Activated CD4-positive, alpha-beta T cell treated with anti-CD3 and anti-CD28 coated beads for 4 hours (primary cell): ENCODE measurements at regions not wholly inside any gene's neighbourhood (a gene's known extent, or its start where the extent isn't known, plus 50 kb on each side); places are given as distances from the start of the nearest gene placed in this dataset.

ENCODE experiments used
- DNase-seq, 2 donors: peaks; one replicate each; pipeline ENCODE4 v3.0.0-alpha.2; 2020

- no peak for DNase-seq
These were observed 970.5 kb downstream of the UQCRFS1 start for GRCh38 chr19:28242317-28242927.

GRCh38 chr19:28239270-28239669 is 973.7 kb downstream of the UQCRFS1 start:
- DNase-seq, result no peak

DNA sequence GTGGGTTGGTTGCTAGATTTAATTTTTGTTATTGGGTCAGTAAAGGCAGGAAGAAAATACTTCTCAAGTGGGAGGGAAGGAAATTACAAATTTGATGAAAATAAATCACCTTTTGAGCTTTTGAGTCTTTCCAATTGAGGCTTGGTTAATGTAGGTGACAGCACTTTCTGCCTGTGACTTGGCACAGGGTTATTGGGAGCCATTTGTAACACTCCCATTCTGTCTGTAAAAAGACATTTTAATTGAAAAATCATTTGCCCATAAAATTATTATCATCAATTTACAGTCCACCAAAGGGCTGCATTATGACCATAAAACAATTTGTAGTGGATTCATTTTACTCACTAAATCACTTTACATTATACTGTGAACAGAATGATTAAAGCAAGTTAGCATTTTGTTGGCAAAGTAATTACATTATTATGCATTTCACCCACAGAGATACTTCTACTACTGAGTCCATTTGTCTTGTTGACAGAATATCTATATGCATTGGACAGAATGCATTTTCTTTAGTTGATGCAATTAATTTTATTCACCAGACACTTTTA is 974.6 kb downstream of the UQCRFS1 start:
- no peak for DNase-seq

DNA sequence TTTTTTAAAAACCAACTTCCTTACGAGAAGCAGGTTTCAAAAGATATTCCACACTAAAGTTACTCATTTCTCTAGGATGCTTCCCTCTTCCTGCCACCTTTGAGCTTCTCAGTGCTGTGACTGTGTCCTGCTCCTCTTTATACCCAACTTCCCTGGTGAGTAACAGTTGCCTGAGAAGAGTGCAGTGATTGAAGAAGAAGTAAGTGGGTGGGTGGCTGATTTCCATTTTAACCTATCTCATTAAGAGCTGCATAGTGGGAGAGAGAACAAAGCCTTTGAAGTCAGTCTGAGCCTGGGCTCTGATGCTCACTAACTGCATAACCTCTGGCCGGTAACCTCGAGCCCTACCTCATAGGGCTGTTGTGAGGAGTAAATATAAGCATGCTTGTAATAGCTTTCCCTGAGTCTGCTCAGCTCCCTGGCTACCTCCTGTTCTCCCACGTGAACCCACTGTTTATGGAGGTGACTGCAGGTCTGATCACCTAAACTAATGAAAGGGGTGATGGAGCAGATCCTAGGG is 977.3 kb downstream of the UQCRFS1 start:
- DNase-seq, result no peak

- DNase-seq, result no peak
These were observed 978.3 kb downstream of the UQCRFS1 start for GRCh38 chr19:28234637-28235036.

DNA sequence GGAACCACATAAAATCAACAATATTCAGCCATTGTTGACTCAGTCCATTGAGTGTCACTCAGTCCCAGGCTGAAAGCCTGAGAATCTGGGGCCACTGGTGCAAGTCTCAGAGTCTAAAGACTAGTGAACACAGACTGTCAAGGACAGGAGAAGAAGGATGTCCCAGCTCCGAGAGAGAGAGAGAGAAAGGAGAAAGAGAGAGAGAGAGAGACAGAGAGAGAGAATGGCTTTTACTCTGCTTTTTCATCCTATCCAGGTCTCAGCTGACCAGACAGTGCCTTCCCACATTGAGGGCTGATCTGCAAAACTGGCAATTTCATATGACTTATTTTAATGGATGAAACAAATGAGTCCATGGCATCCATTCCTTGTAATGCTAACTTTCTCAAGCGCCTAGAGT is 984.1 kb downstream of the UQCRFS1 start:
- no peak for DNase-seq

GRCh38 chr19:28224441-28224840 is 988.5 kb downstream of the UQCRFS1 start:
- no peak for DNase-seq

- no peak for DNase-seq
These were observed 991.2 kb downstream of the UQCRFS1 start for GRCh38 chr19:28221736-28222135.

DNA sequence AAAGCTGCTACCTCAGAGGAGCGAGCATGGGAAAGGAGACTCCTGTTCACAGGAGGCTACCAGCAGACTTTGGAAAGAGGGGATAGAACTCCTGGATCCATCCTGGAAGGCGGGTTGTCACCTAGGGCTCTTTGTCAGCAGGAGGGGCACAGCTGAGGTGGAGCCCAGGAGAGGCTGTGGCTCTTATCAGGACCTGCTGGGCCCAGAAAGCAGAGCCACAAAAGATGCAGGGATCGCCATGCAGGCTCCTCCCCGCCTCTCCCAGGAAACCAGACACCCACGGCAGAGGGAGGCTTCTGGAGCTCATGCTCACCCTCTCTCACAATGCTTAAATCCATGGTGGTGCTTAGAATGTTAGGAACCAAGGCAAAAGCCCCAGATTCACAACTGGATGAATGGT is 994.2 kb downstream of the UQCRFS1 start:
- no peak for DNase-seq

DNA sequence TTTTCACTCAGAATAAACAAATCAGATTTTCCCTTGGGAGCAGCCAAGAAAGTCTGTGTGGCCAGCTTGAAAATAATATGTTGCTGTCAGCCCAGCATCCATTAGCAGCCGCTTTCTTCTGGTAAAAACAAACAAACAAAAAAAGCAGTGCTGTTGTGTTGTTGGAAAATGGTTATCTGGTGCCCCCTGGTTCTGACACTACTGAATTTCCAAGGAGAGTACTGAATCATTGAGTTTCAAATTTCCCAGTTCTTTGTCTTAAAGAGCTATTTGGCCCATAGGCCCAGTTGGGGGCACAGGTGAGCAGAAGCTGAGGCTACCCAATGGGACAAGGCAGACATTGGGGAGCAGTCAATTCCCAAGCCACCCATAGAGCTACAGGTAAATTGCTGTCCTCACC is 995.9 kb downstream of the UQCRFS1 start:
- no peak for DNase-seq

DNA sequence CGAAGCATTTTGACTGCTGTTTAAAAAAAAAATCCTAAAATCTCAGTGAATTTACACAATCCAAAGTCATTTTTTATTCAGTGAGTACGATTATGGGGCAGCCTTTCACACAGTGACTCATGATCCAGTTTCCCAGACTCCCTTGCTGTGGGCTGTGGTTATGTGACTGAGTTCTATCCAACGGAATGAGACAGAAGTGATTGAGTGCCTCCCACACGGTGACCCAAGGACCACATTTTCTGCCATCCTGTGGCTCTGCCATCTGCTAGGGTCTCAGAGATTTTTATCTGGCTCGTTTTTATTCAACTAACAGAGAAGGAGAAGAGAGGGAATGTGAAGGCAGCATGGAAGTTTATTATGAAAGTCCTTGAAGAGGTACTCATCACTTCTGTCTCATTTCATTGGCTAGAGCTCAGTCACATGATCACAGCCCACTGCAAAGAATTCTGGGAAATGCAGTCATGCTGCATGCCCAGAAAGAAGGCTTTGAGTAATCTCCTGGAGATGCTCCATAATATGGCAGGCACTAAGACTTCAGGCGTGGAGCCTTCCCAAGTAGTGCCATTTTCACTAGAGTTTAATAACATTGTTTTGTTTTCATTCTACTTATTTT is 999.4 kb downstream of the UQCRFS1 start:
- no peak for DNase-seq

GRCh38 chr19:28210886-28211285 is 1002.1 kb downstream of the UQCRFS1 start:
- no peak for DNase-seq

DNA sequence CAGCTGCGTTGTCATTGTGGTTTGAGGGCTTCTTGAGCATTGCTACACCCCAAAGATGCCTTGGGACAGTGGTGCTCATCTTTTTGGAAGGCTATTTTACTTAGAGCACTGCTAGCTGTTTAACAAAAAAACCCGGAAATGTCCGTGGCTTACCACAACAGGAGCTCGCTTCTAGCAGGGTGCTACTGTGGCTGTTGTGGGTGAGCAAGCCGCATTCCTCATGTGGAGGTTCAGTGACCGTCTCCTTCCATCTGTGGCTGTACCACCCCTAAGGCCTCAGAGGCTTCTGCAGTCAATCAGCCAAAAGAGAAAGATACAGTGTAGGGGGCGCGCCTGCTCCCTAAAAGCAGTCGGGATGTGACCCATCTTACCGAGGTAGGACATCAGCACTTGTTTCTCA is 1004.2 kb downstream of the UQCRFS1 start:
- no peak for DNase-seq

DNA sequence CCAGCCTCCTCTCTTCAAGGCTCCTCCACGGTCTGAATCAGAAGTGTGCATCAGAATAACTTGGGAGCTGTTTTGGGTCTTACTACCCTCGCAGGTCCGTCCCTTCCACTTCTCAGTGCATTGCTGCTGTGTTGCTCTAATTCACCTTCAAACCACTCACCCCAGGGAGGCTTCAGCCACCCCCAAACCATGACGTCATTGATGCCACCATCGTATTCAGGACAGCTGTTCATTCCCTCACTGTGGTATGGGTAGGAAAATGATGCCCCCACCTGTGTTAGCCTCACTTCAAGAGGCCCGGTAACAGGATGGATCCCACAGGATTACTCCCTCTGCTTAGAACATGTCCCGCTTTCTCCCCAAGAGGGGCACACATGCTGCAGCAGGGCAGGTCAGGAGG is 1005.7 kb downstream of the UQCRFS1 start:
- DNase-seq, result no peak

GRCh38 chr19:28201462-28201943 is 1011.4 kb downstream of the UQCRFS1 start:
- DNase-seq, result no peak

DNA sequence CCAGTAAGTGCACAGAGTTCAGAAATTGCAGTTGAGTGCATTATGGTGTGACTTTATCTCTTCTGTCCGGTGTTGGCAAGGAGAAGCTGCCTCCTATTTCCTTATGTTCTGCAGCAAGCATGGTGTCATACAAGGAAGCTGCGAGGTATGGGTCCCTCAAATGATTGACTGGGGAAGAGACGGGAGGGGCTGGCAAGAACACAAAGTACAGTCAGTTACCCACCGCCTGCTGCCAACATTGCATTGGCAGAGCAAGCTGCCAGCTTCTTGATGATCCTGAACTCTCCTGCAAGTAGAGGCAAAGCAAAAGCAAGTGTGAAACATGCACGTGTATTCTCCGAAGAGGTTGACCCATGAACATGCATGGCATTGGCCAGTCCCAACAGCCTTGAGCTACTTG is 1013.6 kb downstream of the UQCRFS1 start:
- DNase-seq, result no peak

- DNase-seq, result no peak
These were observed 1016.0 kb downstream of the UQCRFS1 start for GRCh38 chr19:28196961-28197360.

- DNase-seq, result no peak
These were observed 1016.9 kb downstream of the UQCRFS1 start for GRCh38 chr19:28196101-28196500.

GRCh38 chr19:28185646-28186045 is 1027.3 kb downstream of the UQCRFS1 start:
- DNase-seq, result no peak

GRCh38 chr19:28184997-28185396 is 1028.0 kb downstream of the UQCRFS1 start:
- DNase-seq, result no peak

DNA sequence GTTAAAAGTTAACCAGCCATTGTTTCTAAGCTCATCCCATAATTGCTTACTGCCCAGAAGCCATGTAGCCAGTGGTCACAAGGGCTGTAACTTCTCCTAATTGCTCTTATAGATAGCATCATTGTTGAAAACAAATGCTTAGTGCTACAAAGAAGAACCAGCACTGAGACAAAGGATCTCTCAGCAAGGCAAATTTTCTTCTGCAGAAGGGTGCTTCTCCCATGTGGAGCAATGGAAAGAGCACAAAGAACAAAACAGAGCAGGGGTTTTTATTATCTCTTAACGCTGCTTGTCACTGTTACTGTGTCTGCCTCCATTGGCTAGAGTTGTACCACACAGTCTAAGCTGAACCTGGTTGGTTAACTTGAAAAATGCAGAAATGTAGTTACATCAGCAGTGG is 1036.8 kb downstream of the UQCRFS1 start:
- no peak for DNase-seq

DNA sequence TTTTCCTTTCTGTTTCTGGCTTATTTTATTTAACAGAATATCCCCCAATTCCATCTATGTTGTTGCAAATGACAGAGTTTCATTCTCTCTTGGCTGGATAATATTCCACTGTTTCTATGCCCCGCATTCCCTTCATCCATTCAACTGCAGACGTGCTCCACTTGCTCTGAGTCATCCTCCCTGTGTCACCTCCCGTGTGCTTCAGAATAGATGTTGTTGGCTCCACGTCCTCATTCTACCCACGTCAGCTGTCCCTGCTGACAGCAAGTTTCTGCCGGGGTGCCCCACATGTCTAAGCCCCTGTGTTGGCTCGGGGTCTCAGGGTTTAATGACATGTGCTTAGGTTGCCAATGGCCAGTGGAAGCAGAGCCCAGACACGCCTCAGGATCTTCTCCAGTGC is 1041.0 kb downstream of the UQCRFS1 start:
- DNase-seq, result no peak

GRCh38 chr19:28170066-28170465 is 1042.9 kb downstream of the UQCRFS1 start:
- DNase-seq, result no peak

DNA sequence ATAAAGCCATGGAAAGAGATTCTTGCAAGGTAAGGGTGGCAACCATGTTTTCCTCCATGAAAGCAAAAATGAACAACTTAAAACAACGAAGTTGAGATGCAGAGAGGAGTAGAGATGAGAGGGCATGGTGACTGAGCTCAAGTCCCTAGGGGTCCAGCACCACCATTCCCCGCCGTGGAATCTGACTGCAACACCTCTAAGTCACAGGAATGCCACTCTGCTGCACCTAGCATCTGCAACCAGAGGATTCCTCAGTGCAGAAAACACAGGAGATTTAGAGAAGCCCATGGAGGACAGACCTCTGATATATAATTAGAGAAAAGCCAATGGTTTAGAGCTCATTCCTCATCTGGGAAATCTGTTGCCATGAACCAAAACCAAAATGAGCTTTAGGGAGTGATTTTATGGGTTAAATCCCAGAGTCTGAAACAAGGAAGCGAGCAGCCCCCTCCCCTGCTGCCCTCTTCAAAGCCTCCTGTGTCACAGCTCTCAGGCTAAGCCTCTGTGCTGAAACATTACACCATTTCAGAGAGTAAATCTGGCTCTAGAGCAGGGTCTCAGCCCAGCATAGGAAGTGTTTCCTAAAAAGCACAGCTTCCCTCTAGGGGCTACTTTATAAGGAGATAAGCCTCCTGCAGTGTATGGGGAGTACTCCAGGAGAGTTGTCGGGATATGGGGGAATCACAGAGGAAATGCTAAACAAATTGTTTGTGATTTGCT is 1043.6 kb downstream of the UQCRFS1 start:
- no peak for DNase-seq
